Prostate gland (tissue), 2 donors: ENCODE measurements at regions not wholly inside any gene's neighbourhood (a gene's known extent, or its start where the extent isn't known, plus 50 kb on each side); places are given as distances from the start of the nearest gene placed in this dataset.

Experiments used
- DNase-seq: peaks from one replicate; pipeline ENCODE4 v3.0.0-alpha.2; 2019; ENCODE audit warnings: low spot score
- H3K27ac ChIP-seq, 2 donors: fragments of 200-600 bp; sonication (generic); 2 replicates each; pipeline ENCODE4 v1.5.1; 2017 to 2019
- H3K27me3 ChIP-seq: fragments of 200-600 bp; sonication (generic); replicated peaks from 2 replicates; pipeline ENCODE4 v1.5.1; 2019; ENCODE audit not compliant: insufficient read depth
- H3K36me3 ChIP-seq, 2 donors: fragments of 200-600 bp; sonication (generic); 1 replicate in 1 of 2; 2 replicates in 1 of 2; pipeline versions ENCODE4 v1.5.1 to v1.8.1; 2017 to 2019
- H3K4me1 ChIP-seq: fragments of 200-600 bp; sonication (generic); replicated peaks from 2 replicates; pipeline ENCODE4 v1.5.1; 2019
- H3K4me3 ChIP-seq, 2 donors: fragments of 200-600 bp; sonication (generic); 2 replicates each; pipeline ENCODE4 v1.5.1; 2017 to 2019
- H3K9me3 ChIP-seq: fragments of 200-600 bp; sonication (generic); 2 replicates; pipeline ENCODE4 v1.5.1; 2017
- CTCF ChIP-seq, 4 experiments: fragments of 200-600 bp in 2 of 4; fragments of 450-650 bp in 2 of 4; sonication (generic) in 2 of 4; IDR thresholded peaks; 1 replicate in 3 of 4; 2 replicates in 1 of 4; pipeline ENCODE4 v1.5.1; 2016 to 2019; ENCODE audit warnings: antibody characterized with exemption in 4 of 4, mild to moderate bottlenecking in 2 of 4, moderate library complexity in 2 of 4
- POLR2A ChIP-seq: fragments of 450-650 bp; IDR thresholded peaks from one replicate; pipeline ENCODE4 v1.6.1; 2016; ENCODE audit warnings: antibody characterized with exemption, mild to moderate bottlenecking
- POLR2AphosphoS5 ChIP-seq: sonication (generic); formaldehyde crosslinking; IDR thresholded peaks from one replicate; pipeline ENCODE4 v1.6.1; 2017; ENCODE audit warnings: antibody characterized with exemption
- WGBS: methylation state at CpG from one replicate; pipeline ENCODE4 v1.1.5; 2018; 5-methylcytosine and 5-hydroxymethylcytosine counted together
- intact Hi-C: fragments of 100-400 bp; cut with DNase I; formaldehyde crosslinking; loops from one replicate; pipeline ENCODE4 v1.14.2; 2022

- Histone ChIP-seq H3K4me3 (no peak overlapping the region), H3K27ac (no peak overlapping the region), H3K9me3 (no peaks in the 10 kb centered on the region), H3K27me3 (no peaks in the 10 kb centered on the region), H3K4me1 (no peaks in the 10 kb centered on the region), H3K36me3 (no peaks in the 10 kb centered on the region)
- TF ChIP-seq CTCF (IDR thresholded peaks at IDR 0.05) (no peak), POLR2A (no peak)
- 75% methylated on average over 1 of the region's 1 CpG for WGBS
- intact Hi-C loops, result no loop called here
- DNase-seq, result no peak
These were observed 117.2 kb downstream of the SLIT2 start for GRCh38 chr4:20368926-20369325.

DNA sequence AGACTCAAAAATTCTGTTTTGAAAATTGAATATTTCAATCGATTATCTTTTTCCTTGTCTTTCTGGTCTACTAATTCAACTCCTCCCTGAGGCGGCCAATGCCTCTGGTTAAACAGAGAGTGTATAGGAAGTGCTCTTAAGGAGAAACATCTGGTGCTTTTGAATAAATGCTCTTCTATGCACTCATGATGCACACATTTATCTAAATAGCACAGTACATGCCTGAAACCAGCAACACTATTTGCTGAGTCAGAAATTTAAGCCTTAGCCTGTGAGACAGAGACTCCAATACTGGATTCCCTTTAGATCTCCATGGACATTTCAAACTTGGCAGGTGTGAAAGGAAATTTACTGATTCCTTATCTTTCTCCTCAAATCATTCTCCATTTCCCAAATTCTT, 118.6 kb downstream of the SLIT2 start:
- intact Hi-C loops, result no loop called here
- no peaks in the 10 kb centered on the region for H3K36me3 ChIP-seq
- WGBS, result 81% methylated on average over 2 of the region's 2 CpGs
- DNase-seq, result no peak
- no peaks in the 10 kb centered on the region for H3K27me3 ChIP-seq
- H3K4me3 ChIP-seq, result no peak overlapping the region
- no peak overlapping the region for H3K27ac ChIP-seq
- TF ChIP-seq POLR2A (no peak), CTCF (IDR thresholded peaks at IDR 0.05) (no peak), POLR2AphosphoS5 (no peak)
- H3K4me1 ChIP-seq, result no peaks in the 10 kb centered on the region
- H3K9me3 ChIP-seq, result no peaks in the 10 kb centered on the region

GRCh38 chr4:20376070-20376469, 124.4 kb downstream of the SLIT2 start:
- WGBS, result 72% methylated on average over 2 of the region's 2 CpGs
- Histone ChIP-seq H3K36me3 (no peaks in the 10 kb centered on the region), H3K4me1 (no peaks in the 10 kb centered on the region), H3K27ac (no peak overlapping the region), H3K4me3 (no peak overlapping the region), H3K9me3 (no peaks in the 10 kb centered on the region), H3K27me3 (no peaks in the 10 kb centered on the region)
- intact Hi-C loops, result no loop called here
- no peak for DNase-seq
- TF ChIP-seq POLR2A, result no peak
- no peak for TF ChIP-seq CTCF (IDR thresholded peaks at IDR 0.05)
- TF ChIP-seq POLR2AphosphoS5, result no peak

DNA sequence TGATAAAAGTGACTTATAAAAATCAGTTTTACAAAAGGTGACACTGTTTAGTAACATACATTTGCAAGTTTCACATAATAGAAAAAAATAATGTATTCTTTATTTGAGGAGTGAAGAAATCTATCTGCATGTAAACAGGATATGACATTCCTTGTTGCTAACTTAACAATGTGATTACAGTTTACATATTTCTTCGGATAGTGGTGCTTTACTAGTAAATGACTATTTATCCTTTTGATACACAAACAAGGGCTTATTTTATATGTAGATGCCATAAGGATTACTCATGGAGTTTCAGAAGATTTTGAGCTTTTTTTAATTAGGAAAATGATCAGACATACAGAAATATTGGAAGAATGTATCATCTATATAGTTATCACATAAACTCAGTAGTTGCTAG, 126.5 kb downstream of the SLIT2 start:
- Histone ChIP-seq H3K4me3 (no peak overlapping the region), H3K36me3 (no peaks in the 10 kb centered on the region), H3K9me3 (no peaks in the 10 kb centered on the region), H3K4me1 (no peaks in the 10 kb centered on the region), H3K27ac (no peak overlapping the region), H3K27me3 (no peaks in the 10 kb centered on the region)
- intact Hi-C loops, result no loop called here
- no peak for DNase-seq
- no peak for TF ChIP-seq CTCF (IDR thresholded peaks at IDR 0.05)
- WGBS, result 65% methylated on average over 1 of the region's 1 CpG

- 91% methylated on average over 9 of the region's 9 CpGs for WGBS
- no peaks in the 10 kb centered on the region for H3K27me3 ChIP-seq
- no peaks in the 10 kb centered on the region for H3K4me1 ChIP-seq
- H3K4me3 ChIP-seq, result no peak overlapping the region
- intact Hi-C loops, result no loop called here
- no peak for DNase-seq
- TF ChIP-seq CTCF (IDR thresholded peaks at IDR 0.05), result no peak
- TF ChIP-seq POLR2AphosphoS5, result no peak
- no peak for TF ChIP-seq POLR2A
- no peak overlapping the region for H3K27ac ChIP-seq
- H3K36me3 ChIP-seq, result no peaks in the 10 kb centered on the region
- no peaks in the 10 kb centered on the region for H3K9me3 ChIP-seq
These were observed 129.3 kb downstream of the SLIT2 start for GRCh38 chr4:20381005-20381404.
